ENCODE measurements at regions not wholly inside any gene's neighbourhood (a gene's known extent, or its start where the extent isn't known, plus 50 kb on each side); places are given as distances from the start of the nearest gene placed in this dataset.

DNA sequence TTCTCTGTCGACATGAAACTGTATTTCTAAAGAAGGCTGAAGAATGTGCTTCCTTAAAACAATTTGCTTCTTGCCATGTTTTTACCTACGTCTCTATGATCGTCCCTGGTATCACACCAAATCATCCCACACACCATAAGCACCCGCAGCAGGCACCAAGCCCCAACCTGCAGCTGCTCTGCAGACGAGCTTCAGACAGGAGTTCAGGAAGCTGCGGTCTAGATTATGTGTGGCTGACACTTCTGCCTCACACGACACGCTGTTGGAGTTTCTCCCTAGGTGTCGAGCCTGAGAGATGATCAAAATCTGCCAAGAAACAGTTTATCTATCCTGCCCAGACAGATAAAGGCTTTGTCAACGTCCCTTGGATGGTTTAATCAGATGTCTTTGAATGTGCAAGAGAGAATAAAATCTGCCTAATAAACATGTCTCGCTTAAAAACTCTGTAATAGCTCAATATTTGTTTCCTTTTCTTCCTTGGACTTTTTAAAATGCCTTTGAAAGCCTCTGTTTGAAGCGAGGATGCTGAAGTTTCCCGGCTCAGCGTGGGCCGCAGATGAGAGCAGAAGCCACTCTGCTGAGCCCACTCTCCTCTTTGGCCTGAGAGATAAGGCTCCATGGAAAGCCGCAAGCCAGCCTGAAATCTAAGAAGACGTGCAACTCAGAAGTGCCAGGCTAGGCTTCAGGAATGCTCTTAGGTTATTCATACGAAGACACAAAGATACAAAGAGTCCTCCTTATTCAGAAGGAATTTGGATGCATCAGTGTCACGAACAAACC, 158.3 kb upstream of the PFKP start:
- no peak for TF ChIP-seq YY1 (IDR thresholded peaks at IDR 0.05; ENCODE audit: insufficient read depth, insufficient read length)
- no peak for TF ChIP-seq ZNF274 (IDR thresholded peaks at IDR 0.05; ENCODE audit: low read depth, low read length)
- no peak for TF ChIP-seq SUZ12 (IDR thresholded peaks at IDR 0.05; ENCODE audit: extremely low read depth, insufficient read depth, insufficient read length)
- DNase-seq (ENCODE audit: low read depth, low spot score), result no peak
- H3K4me3 ChIP-seq (ENCODE audit: insufficient read length, low read depth), result no peak overlapping the region

DNA sequence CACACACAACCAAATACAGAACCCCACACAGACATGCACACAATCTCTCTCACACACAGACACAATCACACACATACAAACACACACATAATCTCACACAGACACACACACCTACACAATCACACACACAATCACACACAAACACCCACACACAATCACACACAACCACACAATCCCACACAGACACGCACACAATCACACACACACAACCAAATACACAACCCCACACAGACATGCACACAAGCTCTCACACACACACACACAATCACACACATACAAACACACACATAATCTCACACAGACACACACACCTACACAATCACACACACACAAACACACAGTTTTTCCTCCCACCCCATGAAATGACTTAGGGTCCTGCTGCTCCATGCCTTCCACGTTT, 160.4 kb upstream of the PFKP start:
- no peaks in the 10 kb centered on the region for H3K27me3 ChIP-seq (ENCODE audit: insufficient read depth, insufficient read length)
- H3K9ac ChIP-seq (ENCODE audit: insufficient read length, low read depth), result no peak overlapping the region
- H3K4me3 ChIP-seq (ENCODE audit: insufficient read length, low read depth), result no peak overlapping the region
- H3K9me3 ChIP-seq (ENCODE audit: insufficient read depth, low read length), result no peaks in the 10 kb centered on the region
- no peak for TF ChIP-seq SUZ12 (IDR thresholded peaks at IDR 0.05; ENCODE audit: extremely low read depth, insufficient read depth, insufficient read length)
- TF ChIP-seq ZNF274 (IDR thresholded peaks at IDR 0.05; ENCODE audit: low read depth, low read length), result no peak
- TF ChIP-seq YY1 (IDR thresholded peaks at IDR 0.05; ENCODE audit: insufficient read depth, insufficient read length), result no peak
- no peaks in the 10 kb centered on the region for H3K36me3 ChIP-seq (ENCODE audit: insufficient read depth, insufficient read length, low read length)
- no peaks in the 10 kb centered on the region for H3K4me1 ChIP-seq (ENCODE audit: insufficient read depth, insufficient read length)
- DNase-seq (ENCODE audit: low read depth, low spot score), result no peak

More for the DNA sequence above, 158.3 kb upstream of the PFKP start:
- no peaks in the 10 kb centered on the region for H3K36me3 ChIP-seq (ENCODE audit: insufficient read depth, insufficient read length, low read length)
- H3K27me3 ChIP-seq (ENCODE audit: insufficient read depth, insufficient read length), result no peaks in the 10 kb centered on the region
- H3K9ac ChIP-seq (ENCODE audit: insufficient read length, low read depth), result no peak overlapping the region
- no peaks in the 10 kb centered on the region for H3K9me3 ChIP-seq (ENCODE audit: insufficient read depth, low read length)
- no peaks in the 10 kb centered on the region for H3K4me1 ChIP-seq (ENCODE audit: insufficient read depth, insufficient read length)

DNA sequence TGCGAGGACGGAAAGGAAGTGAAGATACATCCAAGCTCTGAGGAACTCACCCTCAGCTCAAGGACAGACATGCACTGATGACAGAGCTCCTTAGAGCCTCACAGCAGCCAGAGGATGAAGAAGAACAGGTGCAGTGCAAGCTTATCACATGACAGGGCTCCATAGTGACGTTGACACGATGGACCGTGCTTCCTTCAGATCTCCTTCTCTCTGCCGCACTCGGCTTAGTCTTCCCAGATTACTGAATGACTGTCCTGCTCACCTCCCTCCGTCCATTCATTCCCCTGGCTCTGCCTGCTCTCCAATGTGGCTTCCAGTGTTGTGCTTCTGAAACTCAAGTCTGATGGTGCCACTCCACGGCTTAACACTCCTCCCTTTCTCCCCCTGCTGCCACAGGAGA, 161.5 kb upstream of the PFKP start:
- no peak overlapping the region for H3K4me3 ChIP-seq (ENCODE audit: insufficient read length, low read depth)
- no peaks in the 10 kb centered on the region for H3K4me1 ChIP-seq (ENCODE audit: insufficient read depth, insufficient read length)
- no peaks in the 10 kb centered on the region for H3K27me3 ChIP-seq (ENCODE audit: insufficient read depth, insufficient read length)
- DNase-seq (ENCODE audit: low read depth, low spot score), result no peak
- no peaks in the 10 kb centered on the region for H3K36me3 ChIP-seq (ENCODE audit: insufficient read depth, insufficient read length, low read length)
- no peaks in the 10 kb centered on the region for H3K9me3 ChIP-seq (ENCODE audit: insufficient read depth, low read length)
- TF ChIP-seq ZNF274 (IDR thresholded peaks at IDR 0.05; ENCODE audit: low read depth, low read length) (no peak), SUZ12 (IDR thresholded peaks at IDR 0.05; ENCODE audit: extremely low read depth, insufficient read depth, insufficient read length) (no peak), YY1 (IDR thresholded peaks at IDR 0.05; ENCODE audit: insufficient read depth, insufficient read length) (no peak)
- no peak overlapping the region for H3K9ac ChIP-seq (ENCODE audit: insufficient read length, low read depth)

DNA sequence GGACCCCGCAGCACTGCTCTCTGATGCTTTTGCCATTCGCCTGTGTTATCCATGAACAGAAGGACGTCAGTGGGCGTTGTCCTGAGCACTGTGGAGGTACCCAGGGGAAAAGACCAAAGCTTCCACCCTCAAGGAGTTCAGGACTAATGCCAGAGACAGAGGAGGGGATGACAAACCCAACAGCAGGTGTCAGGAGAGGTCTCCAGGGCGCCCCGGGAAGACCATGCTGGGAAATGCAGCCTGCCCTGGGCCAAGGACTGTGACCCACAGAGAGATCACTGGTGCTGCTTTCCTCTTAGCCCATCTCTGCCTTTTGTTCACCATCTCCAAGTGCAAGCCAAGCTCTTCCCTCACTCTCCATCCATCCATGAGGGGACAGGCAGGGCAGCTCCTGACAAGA, 166.8 kb upstream of the PFKP start:
- Histone ChIP-seq H3K4me1 (ENCODE audit: insufficient read depth, insufficient read length) (no peaks in the 10 kb centered on the region), H3K4me3 (ENCODE audit: insufficient read length, low read depth) (no peak overlapping the region), H3K9me3 (ENCODE audit: insufficient read depth, low read length) (no peaks in the 10 kb centered on the region), H3K36me3 (ENCODE audit: insufficient read depth, insufficient read length, low read length) (no peaks in the 10 kb centered on the region), H3K9ac (ENCODE audit: insufficient read length, low read depth) (no peak overlapping the region), H3K27me3 (ENCODE audit: insufficient read depth, insufficient read length) (no peaks in the 10 kb centered on the region)
- no peak for DNase-seq (ENCODE audit: low read depth, low spot score)
- TF ChIP-seq SUZ12 (IDR thresholded peaks at IDR 0.05; ENCODE audit: extremely low read depth, insufficient read depth, insufficient read length) (no peak), YY1 (IDR thresholded peaks at IDR 0.05; ENCODE audit: insufficient read depth, insufficient read length) (no peak), ZNF274 (IDR thresholded peaks at IDR 0.05; ENCODE audit: low read depth, low read length) (no peak)

DNA sequence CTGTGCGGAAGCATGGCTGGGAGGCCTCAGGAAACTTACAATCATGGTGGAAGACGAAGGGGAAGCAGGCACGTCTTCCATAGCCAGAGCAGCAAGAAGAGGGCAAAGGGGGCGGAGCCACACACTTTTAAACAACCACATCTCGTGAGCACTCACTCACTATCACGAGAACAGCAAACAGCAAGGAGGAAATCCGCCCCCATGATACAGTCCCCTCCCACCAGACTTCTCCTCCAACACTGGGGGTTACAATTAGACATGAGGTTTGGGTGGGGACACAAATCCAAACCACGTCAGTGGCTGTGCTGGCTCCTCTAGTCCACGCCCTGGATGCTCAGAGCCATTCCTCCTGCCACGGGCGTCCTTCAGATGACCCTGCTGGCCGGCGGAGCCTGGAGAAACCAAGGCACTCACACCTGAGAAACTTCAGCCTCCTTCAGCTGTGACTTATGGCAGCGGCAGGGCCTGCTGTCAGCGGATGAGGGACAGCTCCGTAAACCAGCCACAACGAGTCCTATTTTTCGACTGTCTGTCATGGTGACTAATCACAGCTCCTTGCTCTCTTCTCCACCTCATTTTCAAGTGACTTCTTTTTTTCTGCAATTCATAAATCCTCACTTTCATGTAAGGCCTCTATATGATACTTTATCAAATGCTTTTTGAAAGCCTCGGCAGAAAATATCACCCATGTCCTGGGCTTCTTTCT, 167.9 kb upstream of the PFKP start:
- Histone ChIP-seq H3K9me3 (ENCODE audit: insufficient read depth, low read length) (no peaks in the 10 kb centered on the region), H3K9ac (ENCODE audit: insufficient read length, low read depth) (no peak overlapping the region), H3K36me3 (ENCODE audit: insufficient read depth, insufficient read length, low read length) (no peaks in the 10 kb centered on the region), H3K4me3 (ENCODE audit: insufficient read length, low read depth) (no peak overlapping the region), H3K27me3 (ENCODE audit: insufficient read depth, insufficient read length) (no peaks in the 10 kb centered on the region), H3K4me1 (ENCODE audit: insufficient read depth, insufficient read length) (no peaks in the 10 kb centered on the region)
- DNase-seq (ENCODE audit: low read depth, low spot score), result no peak
- no peak for TF ChIP-seq YY1 (IDR thresholded peaks at IDR 0.05; ENCODE audit: insufficient read depth, insufficient read length)
- no peak for TF ChIP-seq SUZ12 (IDR thresholded peaks at IDR 0.05; ENCODE audit: extremely low read depth, insufficient read depth, insufficient read length)
- TF ChIP-seq ZNF274 (IDR thresholded peaks at IDR 0.05; ENCODE audit: low read depth, low read length), result no peak

DNA sequence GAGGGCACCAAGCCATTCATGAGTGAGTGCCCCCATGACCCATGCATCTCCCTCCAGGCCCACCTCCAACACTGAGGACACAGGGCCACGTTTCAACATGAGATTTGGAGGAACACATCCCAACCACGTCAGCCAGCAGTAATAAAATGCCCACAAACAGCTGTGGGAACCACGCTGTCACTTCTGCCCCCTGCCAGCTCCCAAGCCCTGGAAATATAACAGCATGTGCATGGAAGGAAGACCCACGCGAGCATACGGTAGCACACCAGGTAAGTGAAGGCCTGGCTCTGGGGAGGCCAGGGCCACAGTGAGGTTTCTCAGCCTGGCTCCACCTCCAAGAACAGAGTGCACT, 168.9 kb upstream of the PFKP start:
- no peak overlapping the region for H3K4me3 ChIP-seq (ENCODE audit: insufficient read length, low read depth)
- no peak for TF ChIP-seq YY1 (IDR thresholded peaks at IDR 0.05; ENCODE audit: insufficient read depth, insufficient read length)
- no peak for TF ChIP-seq SUZ12 (IDR thresholded peaks at IDR 0.05; ENCODE audit: extremely low read depth, insufficient read depth, insufficient read length)
- no peak for TF ChIP-seq ZNF274 (IDR thresholded peaks at IDR 0.05; ENCODE audit: low read depth, low read length)
- no peaks in the 10 kb centered on the region for H3K4me1 ChIP-seq (ENCODE audit: insufficient read depth, insufficient read length)
- no peaks in the 10 kb centered on the region for H3K9me3 ChIP-seq (ENCODE audit: insufficient read depth, low read length)
- no peaks in the 10 kb centered on the region for H3K27me3 ChIP-seq (ENCODE audit: insufficient read depth, insufficient read length)
- no peaks in the 10 kb centered on the region for H3K36me3 ChIP-seq (ENCODE audit: insufficient read depth, insufficient read length, low read length)
- no peak overlapping the region for H3K9ac ChIP-seq (ENCODE audit: insufficient read length, low read depth)
- DNase-seq (ENCODE audit: low read depth, low spot score), result no peak

Measured in NT2/D1 (cell line).